CD4-positive, alpha-beta T cell treated with Interleukin-4 for 1 hour (primary cell): ENCODE measurements at regions not wholly inside any gene's neighbourhood (a gene's known extent, or its start where the extent isn't known, plus 50 kb on each side); places are given as distances from the start of the nearest gene placed in this dataset.
"Not testable (repeated sequence)": the region's sequence is repeated elsewhere in the genome, so short reads cannot be mapped to it uniquely, and the experiment has no call there.

ENCODE experiments used
- DNase-seq, 2 donors: peaks; one replicate each; pipeline ENCODE4 v3.0.0-alpha.2; 2020 to 2022

GRCh38 chr18:78430131-78430758 lies 549.4 kb upstream of the SALL3 start:
- DNase-seq = no peak

- no peak for DNase-seq
Measured at GRCh38 chr18:78431606-78432005, 548.0 kb upstream of the SALL3 start.

GRCh38 chr18:78433562-78433961 lies 546.1 kb upstream of the SALL3 start:
- DNase-seq = no peak

- DNase-seq = no peak
Measured at GRCh38 chr18:78436110-78436509, 543.5 kb upstream of the SALL3 start.

- DNase-seq = not testable (repeated sequence)
Measured at GRCh38 chr18:78438235-78438634, 541.4 kb upstream of the SALL3 start.

GRCh38 chr18:78445880-78446279 lies 533.7 kb upstream of the SALL3 start:
- no peak for DNase-seq

GRCh38 chr18:78447211-78447610 lies 532.4 kb upstream of the SALL3 start:
- no peak for DNase-seq

GRCh38 chr18:78448106-78448505 lies 531.5 kb upstream of the SALL3 start:
- no peak for DNase-seq

- no peak for DNase-seq
Measured at GRCh38 chr18:78448591-78448990, 531.0 kb upstream of the SALL3 start.

- no peak for DNase-seq
Measured at GRCh38 chr18:78454221-78454620, 525.4 kb upstream of the SALL3 start.

- DNase-seq = no peak
Measured at GRCh38 chr18:78455386-78455785, 524.2 kb upstream of the SALL3 start.

GRCh38 chr18:78457011-78457410 lies 522.6 kb upstream of the SALL3 start:
- no peak for DNase-seq

GRCh38 chr18:78457731-78458130 lies 521.9 kb upstream of the SALL3 start:
- DNase-seq = no peak

GRCh38 chr18:78458356-78458755 lies 521.3 kb upstream of the SALL3 start:
- DNase-seq = no peak

GRCh38 chr18:78459668-78460067 lies 520.0 kb upstream of the SALL3 start:
- DNase-seq = no peak

- no peak for DNase-seq
Measured at GRCh38 chr18:78460558-78460957, 519.1 kb upstream of the SALL3 start.

- DNase-seq = no peak
Measured at GRCh38 chr18:78473563-78473962, 506.1 kb upstream of the SALL3 start.

GRCh38 chr18:78477840-78478239 lies 501.8 kb upstream of the SALL3 start:
- DNase-seq = no peak

GRCh38 chr18:78479443-78479842 lies 500.2 kb upstream of the SALL3 start:
- no peak for DNase-seq

GRCh38 chr18:78480262-78481054 lies 499.2 kb upstream of the SALL3 start:
- DNase-seq = no peak

- no peak for DNase-seq
Measured at GRCh38 chr18:78482378-78482777, 497.2 kb upstream of the SALL3 start.

GRCh38 chr18:78487649-78488048 lies 492.0 kb upstream of the SALL3 start:
- DNase-seq = no peak

GRCh38 chr18:78492064-78492812 lies 487.4 kb upstream of the SALL3 start:
- no peak for DNase-seq

GRCh38 chr18:78492813-78493371 lies 486.7 kb upstream of the SALL3 start:
- DNase-seq = no peak
